ENCODE measurements at regions not wholly inside any gene's neighbourhood (a gene's known extent, or its start where the extent isn't known, plus 50 kb on each side); places are given as distances from the start of the nearest gene placed in this dataset.
"Not testable (repeated sequence)": the region's sequence is repeated elsewhere in the genome, so short reads cannot be mapped to it uniquely, and the experiment has no call there.

- DNase-seq (ENCODE audit: low read depth in 2 of 2): no peak
Observed at GRCh38 chr1:245025525-245025924, 129.3 kb upstream of the KIF26B start.

DNA sequence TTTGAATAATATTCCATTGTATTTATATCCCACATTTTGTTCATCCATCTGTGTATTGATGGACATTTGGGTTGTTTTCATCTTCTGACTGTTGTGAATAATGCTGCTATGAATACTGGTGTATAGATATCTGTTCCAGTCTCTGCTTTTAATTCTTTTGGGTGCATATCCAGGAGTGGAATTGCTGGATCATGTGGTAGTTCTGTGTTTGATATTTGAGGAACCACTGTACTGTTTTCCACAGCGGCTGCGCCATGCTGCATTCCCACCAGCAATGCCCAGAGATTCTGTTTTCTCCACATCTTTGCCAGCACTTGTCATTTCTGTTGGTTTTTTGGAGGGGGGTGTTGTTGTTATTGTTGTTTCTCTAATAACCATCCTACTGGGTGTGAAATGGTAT, 131.6 kb upstream of the KIF26B start:
- DNase-seq (ENCODE audit: low read depth in 2 of 2): no peak

- no peak for DNase-seq (ENCODE audit: low read depth in 2 of 2)
Observed at GRCh38 chr1:245019910-245020486, 134.8 kb upstream of the KIF26B start.

- no peak for DNase-seq (ENCODE audit: low read depth in 2 of 2)
Observed at GRCh38 chr1:245016700-245017099, 138.1 kb upstream of the KIF26B start.

GRCh38 chr1:245015031-245015430, 139.8 kb upstream of the KIF26B start:
- DNase-seq (ENCODE audit: low read depth in 2 of 2): no peak

DNA sequence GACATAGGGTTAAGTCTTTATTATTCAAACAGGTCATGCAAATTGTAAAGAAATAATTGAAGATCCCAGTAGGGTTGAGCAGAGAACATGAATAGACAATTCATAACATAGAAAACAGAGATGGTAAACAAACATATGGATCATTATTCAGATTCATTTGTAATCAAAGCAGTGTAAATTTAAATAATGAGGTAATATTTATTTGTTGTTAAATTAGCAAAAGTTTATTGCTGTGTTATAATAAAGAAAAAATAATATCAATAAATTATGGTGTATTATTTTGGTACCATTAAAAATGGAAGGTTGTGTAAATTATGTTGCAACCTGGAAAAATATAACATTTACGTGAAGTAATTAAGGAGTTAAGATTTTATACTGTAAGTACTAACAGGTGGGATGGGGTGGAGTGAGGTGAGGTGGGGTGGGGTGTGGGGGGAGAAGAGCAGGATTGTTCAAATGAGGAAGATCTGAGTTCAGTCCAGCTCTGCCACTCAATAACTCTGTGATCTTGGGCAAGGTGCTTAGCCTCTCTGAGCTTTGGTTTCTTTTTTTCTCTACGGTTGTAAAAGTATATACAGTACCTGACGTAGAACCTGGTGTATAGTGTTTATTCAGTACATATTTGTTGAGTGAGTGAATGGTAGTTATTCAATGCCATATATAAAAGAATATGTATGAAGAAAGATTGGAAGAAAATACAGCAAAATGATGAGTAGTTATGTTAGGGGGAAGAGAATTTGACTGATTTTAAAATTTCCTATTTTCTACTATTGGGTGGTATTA, 140.3 kb upstream of the KIF26B start:
- no peak for DNase-seq (ENCODE audit: low read depth in 2 of 2)

- DNase-seq (ENCODE audit: low read depth in 2 of 2): no peak
Observed at GRCh38 chr1:245010018-245010614, 144.7 kb upstream of the KIF26B start.

- DNase-seq (ENCODE audit: low read depth in 2 of 2): no peak
Observed at GRCh38 chr1:245008761-245009160, 144.4 kb upstream of the HNRNPU start.

- DNase-seq (ENCODE audit: low read depth in 2 of 2): no peak
Observed at GRCh38 chr1:245007852-245008251, 143.5 kb upstream of the HNRNPU start.

GRCh38 chr1:245003246-245003645, 138.9 kb upstream of the HNRNPU start:
- DNase-seq (ENCODE audit: low read depth in 2 of 2): no peak

- no peak for DNase-seq (ENCODE audit: low read depth in 2 of 2)
Observed at GRCh38 chr1:245001252-245001651, 136.9 kb upstream of the HNRNPU start.

DNA sequence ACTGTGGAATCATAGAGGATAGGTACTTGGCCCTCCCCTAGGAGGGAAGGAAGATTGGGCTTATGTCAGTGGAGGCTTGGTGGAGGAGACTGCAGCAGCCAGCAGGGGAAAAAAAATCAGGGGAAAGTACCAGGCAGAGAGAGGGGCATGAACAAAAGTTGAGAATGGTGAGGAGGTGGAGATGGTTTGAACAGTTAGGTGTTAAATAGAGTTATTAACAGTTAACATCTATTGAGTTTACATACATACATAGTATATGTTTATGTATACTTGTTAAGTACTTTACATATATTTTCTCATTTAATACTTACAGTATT, 136.5 kb upstream of the HNRNPU start:
- DNase-seq (ENCODE audit: low read depth in 2 of 2): no peak

GRCh38 chr1:244999644-245000043, 135.3 kb upstream of the HNRNPU start:
- not testable (repeated sequence) for DNase-seq (ENCODE audit: low read depth in 2 of 2)

DNA sequence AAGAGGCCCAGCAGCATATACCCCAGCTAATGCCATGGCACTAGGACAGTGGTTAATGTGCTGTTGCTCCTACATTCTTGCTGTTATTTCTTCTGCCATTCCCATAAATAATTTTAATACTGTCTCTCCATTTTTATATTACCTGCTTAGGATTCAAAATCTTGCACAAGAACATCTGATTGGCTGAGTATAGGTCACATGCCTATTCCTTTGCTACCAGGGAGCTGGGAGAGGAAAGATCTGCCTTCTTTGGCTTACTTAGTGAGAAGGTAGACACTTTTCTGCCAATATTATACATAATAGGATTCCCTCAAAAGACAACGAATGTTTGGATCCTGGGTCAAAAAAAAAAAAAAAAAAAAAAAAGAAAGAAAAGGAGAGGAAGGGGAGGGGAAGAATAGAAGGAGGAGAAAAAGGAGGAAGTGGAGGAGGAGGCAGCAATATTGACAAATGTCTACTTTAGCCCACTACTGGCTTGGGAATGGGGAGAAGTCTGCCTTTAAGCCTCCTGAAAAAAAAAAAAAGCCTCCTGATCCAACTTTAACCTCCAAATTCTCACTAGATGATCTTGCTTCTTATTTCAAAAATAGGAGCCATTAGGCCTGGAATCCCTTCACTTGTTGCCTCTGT, 134.5 kb upstream of the HNRNPU start:
- no peak for DNase-seq (ENCODE audit: low read depth in 2 of 2)

DNA sequence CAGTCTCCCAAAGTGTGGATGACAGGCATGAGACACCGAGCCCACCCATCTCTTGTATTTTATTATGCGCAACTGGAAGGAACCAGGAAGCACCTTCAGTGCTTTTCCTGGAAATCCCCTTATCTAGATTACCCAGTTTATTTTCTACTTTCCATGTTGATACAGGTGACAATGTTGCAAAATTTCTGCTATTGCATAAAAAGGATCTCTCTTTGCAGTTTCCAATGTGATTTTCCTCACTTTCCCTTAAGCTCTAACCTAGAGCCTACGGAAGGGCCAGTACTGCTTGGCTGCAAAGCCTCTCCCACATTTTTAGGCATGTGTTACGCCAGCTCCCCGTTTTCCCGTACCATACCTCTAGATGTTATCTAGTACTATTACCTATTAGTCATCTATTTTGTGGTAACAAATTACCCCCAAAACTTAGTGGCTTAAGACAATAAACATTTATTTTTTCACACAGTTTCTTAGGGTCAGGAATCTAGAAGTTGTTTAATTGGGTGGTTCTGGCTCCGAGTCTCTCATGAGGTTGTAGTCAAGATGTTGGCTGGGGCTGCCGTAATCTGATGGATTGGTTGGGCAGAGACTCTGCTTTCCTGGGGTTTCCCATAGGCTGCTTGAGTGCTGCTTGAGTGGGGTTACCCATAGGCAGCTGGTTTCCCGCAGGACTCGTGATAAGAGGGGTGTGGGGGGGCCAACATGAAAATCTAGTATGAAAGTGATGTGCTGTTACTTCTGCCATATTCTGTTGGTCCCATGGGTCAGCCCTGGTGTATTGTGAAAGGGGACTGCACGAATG, 131.5 kb upstream of the HNRNPU start:
- DNase-seq (ENCODE audit: low read depth in 2 of 2): no peak

- no peak for DNase-seq (ENCODE audit: low read depth in 2 of 2)
Observed at GRCh38 chr1:244992833-244993232, 128.5 kb upstream of the HNRNPU start.

DNA sequence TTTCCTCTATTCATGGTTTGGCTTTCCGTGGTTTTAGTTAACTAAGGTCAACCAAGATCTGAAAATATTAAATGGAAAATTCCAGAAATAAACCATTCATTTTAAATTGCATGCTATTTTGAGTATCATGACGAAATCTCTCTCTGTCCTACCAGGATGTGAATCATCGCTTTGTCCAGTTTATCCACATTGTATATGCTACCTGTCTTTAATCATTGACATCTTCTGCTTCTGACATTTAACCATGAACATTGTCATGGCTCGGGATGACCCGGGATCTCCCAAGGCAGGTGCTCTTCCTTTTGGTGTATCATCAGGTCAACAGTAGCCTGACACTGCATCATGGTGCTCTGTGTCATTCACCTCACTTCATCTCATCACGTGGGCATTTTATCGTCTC, 125.5 kb upstream of the HNRNPU start:
- no peak for DNase-seq (ENCODE audit: low read depth in 2 of 2)

DNA sequence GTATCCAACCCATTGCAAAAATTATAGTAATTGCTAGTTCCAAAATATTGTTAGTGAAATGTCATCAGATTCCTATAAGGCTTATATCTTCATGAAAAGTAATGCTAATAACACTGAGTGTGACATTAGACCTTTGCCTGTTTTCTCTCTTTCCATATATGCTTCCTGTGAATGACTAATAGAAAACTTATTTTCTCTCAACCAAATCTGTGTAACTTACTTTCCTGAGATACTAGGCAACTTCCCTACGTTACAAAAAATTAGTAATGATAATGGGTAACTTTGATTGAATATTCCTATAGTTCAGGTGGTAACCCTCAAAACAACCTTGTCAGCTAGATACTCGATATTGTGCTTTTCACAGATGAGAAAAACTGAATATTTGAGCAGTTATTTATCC, 124.2 kb upstream of the HNRNPU start:
- no peak for DNase-seq (ENCODE audit: low read depth in 2 of 2)

DNA sequence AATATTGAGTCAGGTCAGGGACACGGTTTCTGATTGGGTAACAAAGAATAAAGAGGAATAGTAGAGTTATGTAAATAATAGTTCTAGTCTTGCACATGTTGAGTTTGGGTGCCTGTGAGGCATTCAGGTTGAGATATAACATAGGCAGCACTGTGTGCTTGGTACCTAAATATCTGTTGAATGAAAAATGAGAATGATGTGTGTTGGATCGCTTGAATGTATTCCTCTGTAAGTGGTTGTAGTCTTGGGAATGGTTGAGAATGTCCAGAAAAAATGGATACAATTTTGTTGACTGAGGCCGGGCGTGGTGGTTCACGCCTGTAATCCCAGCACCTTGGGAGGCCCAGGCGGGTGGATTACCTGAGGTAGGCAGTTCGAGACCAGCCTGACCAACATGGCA, 116.3 kb upstream of the HNRNPU start:
- DNase-seq (ENCODE audit: low read depth in 2 of 2): no peak

DNA sequence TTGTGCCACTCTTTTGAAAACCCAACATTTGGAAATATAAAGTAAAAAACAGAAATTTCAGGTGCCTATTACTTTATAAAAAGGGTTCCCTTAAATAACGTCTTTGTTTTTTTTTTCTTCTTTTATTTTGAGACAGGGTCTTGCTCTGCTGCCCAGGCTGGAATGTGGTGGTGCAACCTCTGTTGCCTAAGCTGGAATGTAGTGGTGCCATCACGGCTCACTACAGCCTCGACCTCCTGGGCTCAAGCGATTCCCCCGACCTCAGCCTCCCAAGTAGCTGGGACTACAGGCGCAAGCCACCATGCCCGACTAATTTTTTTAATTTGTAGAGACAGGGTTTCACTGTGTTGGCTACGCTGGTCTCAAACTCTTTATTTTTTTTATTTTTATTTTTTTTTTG, 110.2 kb upstream of the HNRNPU start:
- no peak for DNase-seq (ENCODE audit: low read depth in 2 of 2)

DNA sequence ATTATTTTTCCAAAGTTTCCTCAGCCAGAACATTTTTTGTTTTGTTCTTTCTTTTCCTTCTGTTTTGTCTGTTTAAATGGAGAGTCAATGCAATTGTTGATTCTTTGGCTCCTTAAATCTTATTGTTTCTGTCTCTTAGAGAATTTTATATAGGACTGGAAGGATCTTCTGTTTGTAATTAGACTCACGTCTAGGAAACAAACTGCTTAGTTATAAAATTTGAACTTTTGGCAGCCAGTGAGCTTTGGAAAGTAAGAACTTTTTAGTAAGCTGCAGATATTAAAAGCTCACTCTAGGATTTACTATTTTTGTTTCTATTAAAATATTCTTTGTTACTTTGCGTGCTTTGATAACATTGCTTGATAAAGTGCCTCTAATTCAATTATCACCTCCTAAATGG, 109.8 kb upstream of the HNRNPU start:
- no peak for DNase-seq (ENCODE audit: low read depth in 2 of 2)

- no peak for DNase-seq (ENCODE audit: low read depth in 2 of 2)
Observed at GRCh38 chr1:244971552-244972216, 107.3 kb upstream of the HNRNPU start.

All from stimulated activated CD4-positive, alpha-beta T cell treated with anti-CD3 and anti-CD28 coated beads, Interleukin-15, amount 100 ng/mL, for 48 hours (primary cell).